ENCODE measurements at regions not wholly inside any gene's neighbourhood (a gene's known extent, or its start where the extent isn't known, plus 50 kb on each side); places are given as distances from the start of the nearest gene placed in this dataset.

GRCh38 chr9:31996331-31996730 is 388.1 kb upstream of the ACO1 start:
- Histone ChIP-seq H3K18ac (ENCODE audit: low read depth in 1 of 2, low read length in 2 of 2) (no peak overlapping the region), H3K36me3 (ENCODE audit: control insufficient read depth in 1 of 2, insufficient read depth in 2 of 2, low read depth in 1 of 2, low read length in 2 of 2) (no peaks in the 10 kb centered on the region), H3K4me3 (ENCODE audit: insufficient read depth in 1 of 2, low read depth in 1 of 2, low read length in 2 of 2) (no peak overlapping the region), H2BK15ac (ENCODE audit: low read depth, poor library complexity, severe bottlenecking) (no peak overlapping the region), H2BK5ac (ENCODE audit: low read depth, low read length, poor library complexity, severe bottlenecking) (no peak overlapping the region), H3K9ac (ENCODE audit: low read length) (no peak overlapping the region), H3K79me1 (replicated peaks; ENCODE audit: low read length, poor library complexity, severe bottlenecking) (no peaks in the 10 kb centered on the region), H2AFZ (ENCODE audit: low read depth, low read length) (no peak overlapping the region), H2AK5ac (ENCODE audit: low read length, severe bottlenecking) (no peak overlapping the region), H2BK120ac (ENCODE audit: low read depth, low read length) (no peak overlapping the region), H4K8ac (ENCODE audit: low read length) (no peak overlapping the region), H3K14ac (ENCODE audit: low read length in 2 of 2) (no peak overlapping the region), H4K91ac (ENCODE audit: low read length) (no peak overlapping the region), H2BK12ac (ENCODE audit: low read length in 2 of 2) (no peak overlapping the region), H3K23ac (ENCODE audit: low read length in 2 of 2) (no peak overlapping the region), H3K4me1 (ENCODE audit: control insufficient read depth, insufficient read depth, low read depth, low read length) (no peaks in the 10 kb centered on the region), H3K4me2 (ENCODE audit: low read length, poor library complexity, severe bottlenecking) (no peak overlapping the region), H3K9me3 (ENCODE audit: control insufficient read depth, low read length) (no peaks in the 10 kb centered on the region), H3K27me3 (ENCODE audit: control insufficient read depth in 1 of 2, insufficient read depth in 1 of 2, low read length in 2 of 2) (no peaks in the 10 kb centered on the region), H3K4ac (ENCODE audit: low read depth in 1 of 2, low read length in 2 of 2) (no peak overlapping the region), H3K27ac (ENCODE audit: low read length, poor library complexity, severe bottlenecking) (no peak overlapping the region)
- WGBS: no CpG with 5 or more reads among the region's 1 CpG
- DNase-seq: no peak

DNA sequence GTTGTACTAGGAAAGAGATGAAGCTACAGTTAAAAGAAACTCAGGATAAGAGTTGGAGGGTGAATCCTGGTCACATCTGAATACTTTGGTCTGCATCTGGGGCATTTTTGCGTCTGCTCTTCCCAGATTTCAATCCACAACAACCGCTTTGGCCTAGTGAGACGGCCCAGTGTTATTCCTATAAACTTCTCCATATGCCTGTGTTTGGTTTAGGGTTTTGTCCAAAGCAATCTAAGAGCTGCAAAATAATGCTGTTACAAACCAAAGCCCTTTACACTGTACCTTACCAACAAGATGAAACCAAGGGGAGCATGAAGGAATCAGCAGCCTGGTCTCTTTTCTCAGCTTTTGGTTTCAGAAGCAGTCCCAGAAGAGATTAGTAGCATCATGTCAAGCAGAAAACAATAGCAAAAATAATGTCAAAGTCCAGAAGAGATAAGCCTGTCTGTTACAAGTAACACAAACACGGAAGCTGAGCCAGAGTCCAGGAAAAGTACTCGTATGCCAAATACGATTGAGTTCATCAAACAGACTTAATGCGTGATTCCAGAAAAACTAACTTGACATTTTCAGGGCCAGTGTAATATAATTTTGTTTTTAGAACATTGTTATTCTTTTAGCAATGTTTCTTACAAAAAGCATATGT is 379.9 kb upstream of the ACO1 start:
- Histone ChIP-seq H4K8ac (ENCODE audit: low read length) (no peak overlapping the region), H3K9ac (ENCODE audit: low read length) (no peak overlapping the region), H2AK5ac (ENCODE audit: low read length, severe bottlenecking) (no peak overlapping the region), H3K18ac (ENCODE audit: low read depth in 1 of 2, low read length in 2 of 2) (no peak overlapping the region), H3K4me1 (ENCODE audit: control insufficient read depth, insufficient read depth, low read depth, low read length) (no peaks in the 10 kb centered on the region), H2AFZ (ENCODE audit: low read depth, low read length) (no peak overlapping the region), H3K36me3 (ENCODE audit: control insufficient read depth in 1 of 2, insufficient read depth in 2 of 2, low read depth in 1 of 2, low read length in 2 of 2) (no peaks in the 10 kb centered on the region), H3K4me3 (ENCODE audit: insufficient read depth in 1 of 2, low read depth in 1 of 2, low read length in 2 of 2) (no peak overlapping the region), H2BK15ac (ENCODE audit: low read depth, poor library complexity, severe bottlenecking) (no peak overlapping the region), H3K14ac (ENCODE audit: low read length in 2 of 2) (no peak overlapping the region), H3K27me3 (ENCODE audit: control insufficient read depth in 1 of 2, insufficient read depth in 1 of 2, low read length in 2 of 2) (no peaks in the 10 kb centered on the region), H2BK5ac (ENCODE audit: low read depth, low read length, poor library complexity, severe bottlenecking) (no peak overlapping the region), H3K79me1 (replicated peaks; ENCODE audit: low read length, poor library complexity, severe bottlenecking) (no peaks in the 10 kb centered on the region), H2BK12ac (ENCODE audit: low read length in 2 of 2) (no peak overlapping the region), H2BK120ac (ENCODE audit: low read depth, low read length) (no peak overlapping the region), H3K4ac (ENCODE audit: low read depth in 1 of 2, low read length in 2 of 2) (no peak overlapping the region), H3K27ac (ENCODE audit: low read length, poor library complexity, severe bottlenecking) (no peak overlapping the region), H4K91ac (ENCODE audit: low read length) (no peak overlapping the region), H3K9me3 (ENCODE audit: control insufficient read depth, low read length) (no peaks in the 10 kb centered on the region), H3K4me2 (ENCODE audit: low read length, poor library complexity, severe bottlenecking) (no peak overlapping the region), H3K23ac (ENCODE audit: low read length in 2 of 2) (no peak overlapping the region)
- 82% methylated on average over 5 of the region's 7 CpGs for WGBS
- DNase-seq: no peak

GRCh38 chr9:32010322-32010721 is 374.1 kb upstream of the ACO1 start:
- no peak overlapping the region for H2BK12ac ChIP-seq (ENCODE audit: low read length in 2 of 2)
- H3K4me3 ChIP-seq (ENCODE audit: insufficient read depth in 1 of 2, low read depth in 1 of 2, low read length in 2 of 2): no peak overlapping the region
- H4K8ac ChIP-seq (ENCODE audit: low read length): no peak overlapping the region
- H3K27ac ChIP-seq (ENCODE audit: low read length, poor library complexity, severe bottlenecking): no peak overlapping the region
- H3K14ac ChIP-seq (ENCODE audit: low read length in 2 of 2): no peak overlapping the region
- H3K18ac ChIP-seq (ENCODE audit: low read depth in 1 of 2, low read length in 2 of 2): no peak overlapping the region
- H3K23ac ChIP-seq (ENCODE audit: low read length in 2 of 2): no peak overlapping the region
- H3K9me3 ChIP-seq (ENCODE audit: control insufficient read depth, low read length): peaks cover 2% of the 10 kb centered on the region
- H2BK120ac ChIP-seq (ENCODE audit: low read depth, low read length): no peak overlapping the region
- H3K4ac ChIP-seq (ENCODE audit: low read depth in 1 of 2, low read length in 2 of 2): no peak overlapping the region
- H2AK5ac ChIP-seq (ENCODE audit: low read length, severe bottlenecking): no peak overlapping the region
- H3K36me3 ChIP-seq (ENCODE audit: control insufficient read depth in 1 of 2, insufficient read depth in 2 of 2, low read depth in 1 of 2, low read length in 2 of 2): no peaks in the 10 kb centered on the region
- no peak overlapping the region for H2BK15ac ChIP-seq (ENCODE audit: low read depth, poor library complexity, severe bottlenecking)
- no peak for DNase-seq
- no peaks in the 10 kb centered on the region for H3K27me3 ChIP-seq (ENCODE audit: control insufficient read depth in 1 of 2, insufficient read depth in 1 of 2, low read length in 2 of 2)
- H3K4me2 ChIP-seq (ENCODE audit: low read length, poor library complexity, severe bottlenecking): no peak overlapping the region
- WGBS: 67% methylated on average over 8 of the region's 8 CpGs
- H2AFZ ChIP-seq (ENCODE audit: low read depth, low read length): no peak overlapping the region
- H4K91ac ChIP-seq (ENCODE audit: low read length): no peak overlapping the region
- H3K9ac ChIP-seq (ENCODE audit: low read length): no peak overlapping the region
- no peaks in the 10 kb centered on the region for H3K79me1 ChIP-seq (replicated peaks; ENCODE audit: low read length, poor library complexity, severe bottlenecking)
- H3K4me1 ChIP-seq (ENCODE audit: control insufficient read depth, insufficient read depth, low read depth, low read length): no peaks in the 10 kb centered on the region
- no peak overlapping the region for H2BK5ac ChIP-seq (ENCODE audit: low read depth, low read length, poor library complexity, severe bottlenecking)

DNA sequence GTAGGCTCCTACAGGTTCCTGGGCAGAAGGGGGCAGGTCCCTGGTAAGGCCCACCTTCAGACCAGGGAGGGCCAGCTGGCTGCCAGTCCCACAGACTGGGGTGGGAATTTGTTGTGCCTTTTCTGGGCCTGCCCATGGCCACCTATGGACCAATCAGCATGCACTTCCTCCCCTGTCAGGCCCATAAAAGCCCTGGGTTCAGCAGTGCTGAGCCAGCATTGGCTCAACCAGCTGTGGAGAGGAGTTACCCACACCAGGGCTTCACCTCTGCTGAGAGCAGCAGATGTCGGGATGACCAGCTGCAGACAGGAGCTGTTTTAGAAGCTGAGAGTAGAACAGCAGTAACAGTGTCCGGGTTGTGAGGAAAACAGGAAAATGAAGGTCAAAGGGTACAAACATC is 373.4 kb upstream of the ACO1 start:
- Histone ChIP-seq H4K91ac (ENCODE audit: low read length) (no peak overlapping the region), H3K36me3 (ENCODE audit: control insufficient read depth in 1 of 2, insufficient read depth in 2 of 2, low read depth in 1 of 2, low read length in 2 of 2) (no peaks in the 10 kb centered on the region), H3K4me3 (ENCODE audit: insufficient read depth in 1 of 2, low read depth in 1 of 2, low read length in 2 of 2) (no peak overlapping the region), H3K79me1 (replicated peaks; ENCODE audit: low read length, poor library complexity, severe bottlenecking) (no peaks in the 10 kb centered on the region), H3K4me1 (ENCODE audit: control insufficient read depth, insufficient read depth, low read depth, low read length) (no peaks in the 10 kb centered on the region), H3K9ac (ENCODE audit: low read length) (no peak overlapping the region), H3K14ac (ENCODE audit: low read length in 2 of 2) (no peak overlapping the region), H2BK15ac (ENCODE audit: low read depth, poor library complexity, severe bottlenecking) (no peak overlapping the region), H3K4me2 (ENCODE audit: low read length, poor library complexity, severe bottlenecking) (no peak overlapping the region), H3K27me3 (ENCODE audit: control insufficient read depth in 1 of 2, insufficient read depth in 1 of 2, low read length in 2 of 2) (no peaks in the 10 kb centered on the region), H2BK120ac (ENCODE audit: low read depth, low read length) (no peak overlapping the region), H4K8ac (ENCODE audit: low read length) (no peak overlapping the region), H3K23ac (ENCODE audit: low read length in 2 of 2) (no peak overlapping the region), H2BK12ac (ENCODE audit: low read length in 2 of 2) (no peak overlapping the region), H3K27ac (ENCODE audit: low read length, poor library complexity, severe bottlenecking) (no peak overlapping the region), H2BK5ac (ENCODE audit: low read depth, low read length, poor library complexity, severe bottlenecking) (no peak overlapping the region), H3K18ac (ENCODE audit: low read depth in 1 of 2, low read length in 2 of 2) (no peak overlapping the region), H3K4ac (ENCODE audit: low read depth in 1 of 2, low read length in 2 of 2) (no peak overlapping the region), H3K9me3 (ENCODE audit: control insufficient read depth, low read length) (peaks cover 5% of the 10 kb centered on the region), H2AK5ac (ENCODE audit: low read length, severe bottlenecking) (no peak overlapping the region), H2AFZ (ENCODE audit: low read depth, low read length) (no peak overlapping the region)
- 69% methylated on average over 2 of the region's 2 CpGs for WGBS
- no peak for DNase-seq
